Stomach smooth muscle (tissue), 2 donors: ENCODE measurements at regions not wholly inside any gene's neighbourhood (a gene's known extent, or its start where the extent isn't known, plus 50 kb on each side); places are given as distances from the start of the nearest gene placed in this dataset.
"Not testable (repeated sequence)": the region's sequence is repeated elsewhere in the genome, so short reads cannot be mapped to it uniquely, and the experiment has no call there.

ENCODE experiments used
- H3K27ac ChIP-seq: one replicate; pipeline ENCODE4 v1.7.0; 2013; ENCODE audit warnings: mild to moderate bottlenecking, low read length, inconsistent platforms
- H3K27me3 ChIP-seq, 2 donors: one replicate each; pipeline ENCODE4 v1.7.0; 2013; ENCODE audit warnings: low read length in 2 of 2; ENCODE audit not compliant: insufficient read depth in 2 of 2, control insufficient read depth in 1 of 2
- H3K36me3 ChIP-seq, 2 donors: one replicate each; pipeline ENCODE4 v1.7.0; 2013; ENCODE audit warnings: low read length in 2 of 2; ENCODE audit not compliant: control insufficient read depth in 2 of 2, insufficient read depth in 2 of 2
- H3K4me1 ChIP-seq: one replicate; pipeline ENCODE4 v1.7.0; 2013; ENCODE audit warnings: low read length; ENCODE audit not compliant: control insufficient read depth, insufficient read depth
- H3K4me3 ChIP-seq, 2 donors: one replicate each; pipeline ENCODE4 v1.7.0; 2013; ENCODE audit warnings: low read length in 2 of 2
- H3K9ac ChIP-seq, 2 donors: one replicate each; pipeline ENCODE4 v1.7.0; 2013; ENCODE audit warnings: low read length in 2 of 2, mild to moderate bottlenecking in 1 of 2
- H3K9me3 ChIP-seq, 2 donors: one replicate each; pipeline ENCODE4 v1.7.0; 2013; ENCODE audit warnings: low read length in 2 of 2; ENCODE audit not compliant: control insufficient read depth in 2 of 2
- donor health status: healthy.
- donor health status: Pancreatic carcinoma.

GRCh38 chr9:38129366-38129765 lies 60.3 kb upstream of the SHB start:
- Histone ChIP-seq H3K9me3 (no peaks in the 10 kb centered on the region), H3K4me3 (no peak overlapping the region), H3K9ac (no peak overlapping the region), H3K4me1 (no peaks in the 10 kb centered on the region), H3K27me3 (peaks cover 0 to 3% of the 10 kb centered on the region in 2 donors), H3K36me3 (no peaks in the 10 kb centered on the region), H3K27ac (no peak overlapping the region)

DNA sequence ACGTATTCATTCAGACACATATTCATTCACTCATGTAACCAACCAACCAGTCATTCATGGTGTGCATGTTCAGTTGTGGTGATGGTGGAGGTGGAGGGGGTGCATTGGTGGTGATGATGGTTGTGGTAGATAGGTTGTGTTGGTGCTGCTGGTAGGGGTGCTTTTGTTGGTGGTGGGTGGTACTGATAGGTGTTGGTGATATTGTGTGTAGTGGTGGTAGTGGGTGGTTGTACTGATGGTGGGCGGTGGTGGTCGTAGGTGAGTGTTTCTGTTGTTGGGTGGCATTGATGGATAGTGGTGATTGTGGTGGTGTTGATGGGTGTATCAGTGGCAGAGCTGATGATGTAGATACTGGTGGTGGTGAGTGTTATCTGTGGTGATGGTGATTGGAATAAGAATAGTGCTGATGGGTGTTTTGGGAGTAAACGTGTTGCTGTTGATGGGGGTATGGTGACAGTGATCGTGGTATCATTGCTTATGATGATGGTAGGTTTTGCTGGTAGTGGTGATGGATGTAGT lies 59.8 kb upstream of the SHB start:
- no peaks in the 10 kb centered on the region for H3K4me1 ChIP-seq

DNA sequence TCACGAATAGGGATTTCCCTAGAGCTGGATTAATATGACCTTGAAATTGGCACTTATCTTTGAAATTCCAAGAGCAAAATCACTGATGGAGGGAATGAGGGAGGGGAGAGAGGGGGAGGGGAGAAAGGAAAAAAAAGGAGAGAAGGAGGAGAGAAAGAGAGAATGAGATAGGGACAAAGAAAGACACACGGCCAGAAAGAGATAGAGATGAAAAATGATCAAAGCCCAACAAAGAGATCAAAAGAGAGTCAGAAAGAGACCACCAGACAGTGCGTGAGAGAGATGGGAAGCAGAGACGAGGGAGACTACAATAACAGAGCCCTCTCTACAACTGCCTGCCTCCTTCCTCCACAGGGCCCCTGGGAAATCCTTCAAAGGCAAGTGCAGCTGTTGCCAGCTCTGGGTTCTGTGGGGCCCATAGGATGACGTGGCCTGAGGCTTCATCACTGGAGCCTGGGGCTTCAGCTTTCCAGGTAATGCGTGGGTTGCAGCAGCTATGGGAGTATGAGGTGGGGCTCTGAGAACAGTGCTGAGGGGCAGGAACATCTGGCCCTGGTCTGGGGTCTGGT lies 58.3 kb upstream of the SHB start:
- H3K9me3 ChIP-seq: no peaks in the 10 kb centered on the region

More for the DNA sequence above, 59.8 kb upstream of the SHB start:
- Histone ChIP-seq H3K4me3 (no peak overlapping the region), H3K36me3 (no peaks in the 10 kb centered on the region), H3K27me3 (peaks cover 0 to 3% of the 10 kb centered on the region in 2 donors), H3K27ac (no peak overlapping the region), H3K9me3 (no peaks in the 10 kb centered on the region), H3K9ac (no peak overlapping the region)

GRCh38 chr9:38126730-38127129 lies 57.7 kb upstream of the SHB start:
- Histone ChIP-seq H3K36me3 (no peaks in the 10 kb centered on the region), H3K9ac (no peak overlapping the region), H3K9me3 (no peaks in the 10 kb centered on the region), H3K4me3 (no peak overlapping the region), H3K27ac (no peak overlapping the region), H3K27me3 (peaks cover 0 to 3% of the 10 kb centered on the region in 2 donors), H3K4me1 (no peaks in the 10 kb centered on the region)

More for the DNA sequence above, 58.3 kb upstream of the SHB start:
- Histone ChIP-seq H3K4me3 (no peak overlapping the region), H3K27ac (no peak overlapping the region), H3K27me3 (peaks cover 0 to 3% of the 10 kb centered on the region in 2 donors), H3K9ac (no peak overlapping the region), H3K36me3 (no peaks in the 10 kb centered on the region), H3K4me1 (no peaks in the 10 kb centered on the region)

GRCh38 chr9:38125889-38126288 lies 56.9 kb upstream of the SHB start:
- H3K9me3 ChIP-seq: no peaks in the 10 kb centered on the region
- H3K27ac ChIP-seq: no peak overlapping the region
- H3K9ac ChIP-seq: no peak overlapping the region
- H3K36me3 ChIP-seq: no peaks in the 10 kb centered on the region
- peaks cover 0 to 5% of the 10 kb centered on the region in 2 donors for H3K27me3 ChIP-seq
- H3K4me3 ChIP-seq: no peak overlapping the region
- H3K4me1 ChIP-seq: no peaks in the 10 kb centered on the region

DNA sequence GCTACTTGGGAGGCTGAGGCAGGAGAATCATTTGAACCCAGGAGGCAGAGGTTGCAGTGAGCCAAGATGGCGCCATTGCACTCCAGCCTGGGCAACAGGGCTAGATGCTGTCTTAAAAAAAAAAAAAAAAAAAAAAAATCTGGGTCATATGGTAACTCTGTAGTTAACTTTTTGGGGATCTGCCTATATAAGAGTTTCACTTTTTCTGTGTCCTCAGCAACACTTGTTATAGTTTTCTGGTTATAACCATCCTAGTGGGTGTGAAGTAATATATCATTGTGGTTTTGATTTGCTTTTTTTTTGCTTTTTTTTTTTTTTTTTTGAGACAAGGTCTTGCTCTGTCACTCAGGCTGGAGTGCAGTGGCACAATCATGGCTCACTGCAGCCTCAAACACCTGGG lies 54.3 kb upstream of the SHB start:
- not testable (repeated sequence) for H3K27me3 ChIP-seq, H3K9me3 ChIP-seq, H3K4me3 ChIP-seq, H3K36me3 ChIP-seq, H3K9ac ChIP-seq, H3K27ac ChIP-seq, H3K4me1 ChIP-seq

DNA sequence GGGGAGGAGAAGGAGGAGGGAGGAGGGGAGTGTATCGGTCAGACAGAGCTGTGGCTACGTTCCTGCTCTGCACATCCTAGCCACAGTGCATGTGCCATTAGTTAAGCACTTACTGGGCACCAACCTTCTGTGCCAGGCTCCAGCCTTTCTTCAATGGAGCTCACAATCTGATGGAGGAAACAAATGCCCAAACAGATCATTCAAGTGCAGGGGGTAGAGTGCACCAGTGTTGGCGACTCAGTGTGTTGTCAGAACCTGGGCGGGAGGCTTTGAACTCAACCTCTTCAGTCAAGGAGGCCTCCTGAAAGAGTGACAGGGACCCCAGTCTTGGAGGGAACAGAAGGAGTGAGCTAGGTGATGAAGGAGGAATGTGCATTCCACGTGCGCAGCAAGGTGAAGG lies 51.9 kb upstream of the SHB start:
- H3K4me3 ChIP-seq: no peak overlapping the region
- H3K36me3 ChIP-seq: no peaks in the 10 kb centered on the region
- no peak overlapping the region for H3K9ac ChIP-seq
- no peak overlapping the region for H3K27ac ChIP-seq
- peaks cover 0 to 2% of the 10 kb centered on the region in 2 donors for H3K27me3 ChIP-seq
- no peaks in the 10 kb centered on the region for H3K4me1 ChIP-seq
- H3K9me3 ChIP-seq: no peaks in the 10 kb centered on the region

GRCh38 chr9:38119560-38120236 lies 50.7 kb upstream of the SHB start:
- no peak overlapping the region for H3K9ac ChIP-seq
- no peak overlapping the region for H3K27ac ChIP-seq
- H3K4me3 ChIP-seq: no peak overlapping the region
- H3K27me3 ChIP-seq: peaks cover 0 to 2% of the 10 kb centered on the region in 2 donors
- H3K4me1 ChIP-seq: no peaks in the 10 kb centered on the region
- H3K36me3 ChIP-seq: no peaks in the 10 kb centered on the region
- no peaks in the 10 kb centered on the region for H3K9me3 ChIP-seq

DNA sequence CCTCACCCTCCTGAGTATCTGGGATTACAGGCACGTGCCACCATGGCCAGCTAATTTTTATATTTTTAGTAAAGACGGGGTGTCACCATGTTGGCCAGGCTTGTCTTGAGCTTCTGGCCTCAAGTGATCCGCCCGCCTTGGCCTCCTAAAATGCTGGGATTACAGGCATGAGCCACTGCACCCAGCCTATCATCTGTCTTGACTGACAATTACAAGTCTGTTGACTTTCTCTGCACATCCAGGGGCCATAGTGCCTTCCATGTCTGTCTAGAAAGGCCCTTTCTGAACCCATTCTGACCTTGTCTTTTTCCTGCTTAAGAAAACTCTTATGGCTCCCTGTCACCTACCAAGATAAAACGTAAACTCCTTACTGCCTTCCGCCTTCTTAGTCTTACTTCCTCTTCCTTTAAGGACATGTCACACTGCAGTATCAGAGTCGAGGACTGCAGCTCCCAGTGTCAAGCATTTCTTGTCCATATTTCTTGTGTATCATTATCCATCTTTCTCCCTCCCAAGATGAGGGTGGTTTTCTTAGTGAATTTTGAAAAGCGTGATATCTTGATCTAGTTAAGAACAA lies 49.9 kb upstream of the SHB start:
- Histone ChIP-seq H3K4me1 (no peaks in the 10 kb centered on the region), H3K9me3 (no peaks in the 10 kb centered on the region), H3K27ac (no peak overlapping the region), H3K27me3 (peaks cover 0 to 2% of the 10 kb centered on the region in 2 donors), H3K9ac (no peak overlapping the region), H3K36me3 (no peaks in the 10 kb centered on the region), H3K4me3 (no peak overlapping the region)
